ENCODE measurements at regions not wholly inside any gene's neighbourhood (a gene's known extent, or its start where the extent isn't known, plus 50 kb on each side); places are given as distances from the start of the nearest gene placed in this dataset.
"Not testable (repeated sequence)": the region's sequence is repeated elsewhere in the genome, so short reads cannot be mapped to it uniquely, and the experiment has no call there.

- Mint-ChIP-seq H3K27ac (no peak overlapping the region), H3K4me3 (no peak overlapping the region)
Observed at GRCh38 chr4:125262502-125262901, 52.3 kb upstream of the FAT4 start.

DNA sequence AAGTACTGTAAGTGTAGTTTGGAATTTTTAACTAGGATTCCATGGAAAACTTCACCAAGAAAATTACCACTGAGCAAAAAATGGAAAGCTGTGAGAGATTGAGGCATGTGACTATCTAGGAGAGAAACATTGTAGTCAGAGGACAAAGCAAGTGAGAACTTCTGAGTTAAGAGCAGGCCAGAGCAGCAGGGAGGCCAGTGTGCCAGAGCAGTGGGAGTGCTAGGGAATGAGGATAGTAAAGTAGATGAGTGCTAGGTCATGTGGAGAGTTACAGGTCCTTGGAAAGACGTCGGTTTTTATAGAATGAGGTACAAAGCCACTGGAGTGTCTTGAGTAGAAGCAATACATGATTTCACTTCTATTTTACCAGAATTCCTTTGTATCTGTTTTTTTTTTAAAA, 52.7 kb upstream of the FAT4 start:
- no peaks in the 10 kb centered on the region for H3K4me1 Mint-ChIP-seq
- no peak overlapping the region for H3K4me3 Mint-ChIP-seq
- DNase-seq (no peak), ATAC-seq (no peak)
- no peak overlapping the region for H3K27ac Mint-ChIP-seq
- H3K27me3 Mint-ChIP-seq = no peaks in the 10 kb centered on the region
- no peaks in the 10 kb centered on the region for H3K9me3 Mint-ChIP-seq

More at GRCh38 chr4:125262502-125262901, 52.3 kb upstream of the FAT4 start:
- no peaks in the 10 kb centered on the region for H3K4me1 Mint-ChIP-seq
- DNase-seq = no peak
- H3K27me3 Mint-ChIP-seq = no peaks in the 10 kb centered on the region
- no peak for ATAC-seq
- H3K9me3 Mint-ChIP-seq = no peaks in the 10 kb centered on the region

GRCh38 chr4:125254106-125254505, 60.6 kb upstream of the FAT4 start:
- Mint-ChIP-seq H3K27ac (no peak overlapping the region), H3K4me1 (no peaks in the 10 kb centered on the region), H3K9me3 (no peaks in the 10 kb centered on the region), H3K27me3 (no peaks in the 10 kb centered on the region), H3K4me3 (no peak overlapping the region)
- no peak for ATAC-seq
- DNase-seq = no peak

DNA sequence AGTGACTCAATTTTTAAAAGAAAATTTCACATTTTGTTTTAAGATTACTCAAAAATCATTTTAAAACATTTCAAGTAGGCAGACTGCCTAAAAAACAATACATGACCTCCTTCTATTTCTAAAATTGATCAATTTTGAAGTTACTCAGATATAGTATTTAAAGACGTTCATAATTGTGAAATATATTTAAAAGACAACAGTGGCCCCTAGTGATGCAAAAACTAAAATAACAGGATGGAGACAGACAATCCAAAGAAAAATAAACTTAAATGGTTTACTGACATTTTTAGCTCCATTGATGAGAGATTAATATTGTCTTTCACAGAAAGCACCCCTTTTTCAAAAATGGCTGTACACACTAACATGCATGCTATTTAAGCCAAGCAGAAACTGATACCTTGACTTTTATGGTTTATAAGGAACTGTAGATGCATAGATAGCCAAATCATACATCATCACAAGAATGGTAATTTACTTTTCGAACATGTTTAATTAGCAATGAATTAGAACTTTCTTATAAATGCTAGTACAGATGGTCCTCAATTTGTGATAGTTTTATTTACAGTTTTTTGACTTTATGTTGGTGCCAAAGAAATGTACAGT, 69.8 kb upstream of the FAT4 start:
- no peak for DNase-seq
- H3K4me3 Mint-ChIP-seq = no peak overlapping the region

DNA sequence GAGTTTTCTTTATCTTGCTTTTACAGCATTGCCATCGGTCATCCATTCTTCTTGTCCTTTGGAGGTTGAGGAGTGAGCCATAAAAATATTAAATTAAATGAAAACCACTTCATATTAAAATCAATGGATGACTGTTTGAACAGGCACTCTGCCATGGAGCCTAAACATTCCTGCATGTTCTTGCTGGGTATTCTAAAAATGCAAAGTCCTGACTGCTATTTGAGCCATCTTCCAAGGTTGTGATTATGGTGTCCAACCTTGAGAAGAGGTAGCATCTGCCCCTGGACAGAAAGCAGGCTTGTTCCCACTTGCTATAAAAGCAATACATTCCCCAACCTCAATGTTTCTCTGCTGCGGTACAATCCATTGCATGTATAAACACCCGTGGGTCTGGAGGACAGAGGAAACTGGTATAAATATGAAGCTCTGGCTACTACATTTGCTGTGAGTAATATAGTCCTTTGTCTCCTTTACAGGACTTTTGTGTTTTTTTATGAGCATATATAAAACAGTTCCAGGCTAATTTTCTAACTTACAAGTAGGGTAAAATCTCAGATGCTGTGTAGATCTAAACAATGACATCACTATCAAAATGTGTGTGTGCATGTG, 70.9 kb upstream of the FAT4 start:
- no peaks in the 10 kb centered on the region for H3K4me1 Mint-ChIP-seq
- H3K27ac Mint-ChIP-seq = no peak overlapping the region
- H3K4me3 Mint-ChIP-seq = no peak overlapping the region
- DNase-seq (no peak), ATAC-seq (no peak)
- no peaks in the 10 kb centered on the region for H3K27me3 Mint-ChIP-seq
- peaks cover 0 to 4% of the 10 kb centered on the region in 2 donors for H3K9me3 Mint-ChIP-seq

More for the DNA sequence above, 69.8 kb upstream of the FAT4 start:
- Mint-ChIP-seq H3K27me3 (no peaks in the 10 kb centered on the region), H3K9me3 (peaks cover 0 to under 1% of the 10 kb centered on the region in 2 donors), H3K27ac (no peak overlapping the region), H3K4me1 (no peaks in the 10 kb centered on the region)
- ATAC-seq = no peak

GRCh38 chr4:125235971-125236370, 78.8 kb upstream of the FAT4 start:
- Mint-ChIP-seq H3K4me1 (no peaks in the 10 kb centered on the region), H3K27me3 (no peaks in the 10 kb centered on the region), H3K4me3 (no peak overlapping the region), H3K9me3 (peaks cover 7 to 11% of the 10 kb centered on the region in 2 donors), H3K27ac (no peak overlapping the region)
- DNase-seq = no peak
- no peak for ATAC-seq

DNA sequence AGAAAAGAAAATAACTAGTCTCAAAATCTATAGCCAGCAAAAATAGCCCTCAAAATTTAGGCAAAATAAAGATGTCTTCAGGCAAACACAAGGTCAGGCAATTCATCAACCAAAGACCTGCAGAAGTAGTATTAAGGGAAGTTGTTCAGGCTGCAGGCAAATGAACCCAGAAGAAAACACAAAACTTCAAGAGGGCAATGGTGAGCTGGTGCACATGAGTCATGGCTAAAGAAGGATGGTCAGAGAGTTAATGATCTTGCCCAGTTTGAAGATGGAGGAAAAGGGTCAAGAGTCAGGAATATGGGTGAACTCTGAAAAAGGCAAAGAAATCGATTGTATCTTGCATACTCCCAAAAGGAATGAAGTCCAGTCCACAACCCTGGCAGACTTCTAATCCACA, 83.1 kb upstream of the FAT4 start:
- Mint-ChIP-seq H3K27me3 (no peaks in the 10 kb centered on the region), H3K27ac (no peak overlapping the region), H3K4me3 (no peak overlapping the region), H3K9me3 (peaks cover 3 to 11% of the 10 kb centered on the region in 2 donors), H3K4me1 (no peaks in the 10 kb centered on the region)
- DNase-seq (no peak), ATAC-seq (no peak)

DNA sequence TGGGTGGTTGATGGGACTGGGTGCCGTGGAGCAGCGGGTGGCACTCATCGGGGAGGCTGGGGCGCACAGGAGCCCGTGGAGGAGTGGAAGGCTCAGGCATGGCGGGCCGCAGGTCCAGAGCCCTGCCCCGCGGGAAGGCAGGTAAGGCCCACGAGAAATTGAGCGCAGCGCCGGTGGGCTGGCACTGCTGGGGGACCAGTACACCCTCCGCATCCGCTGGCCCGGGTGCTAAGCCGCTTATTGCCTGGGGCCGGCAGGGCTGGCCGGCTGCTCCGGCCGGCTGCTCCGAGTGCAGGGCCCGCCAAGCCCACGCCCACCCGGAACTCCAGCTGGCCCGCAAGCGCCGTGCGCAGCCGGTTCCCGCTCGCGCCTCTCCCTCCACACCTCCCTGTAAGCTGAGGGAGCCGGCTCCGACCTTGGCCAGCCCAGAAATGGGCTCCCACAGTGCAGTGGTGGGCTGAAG, 85.1 kb upstream of the FAT4 start:
- Mint-ChIP-seq H3K9me3 (peaks cover 3 to 11% of the 10 kb centered on the region in 2 donors), H3K27ac (no peak overlapping the region), H3K4me3 (no peak overlapping the region), H3K27me3 (no peaks in the 10 kb centered on the region), H3K4me1 (no peaks in the 10 kb centered on the region)
- ATAC-seq (no peak), DNase-seq (no peak)

GRCh38 chr4:125225806-125226205, 88.9 kb upstream of the FAT4 start:
- H3K27me3 Mint-ChIP-seq = no peaks in the 10 kb centered on the region
- no peaks in the 10 kb centered on the region for H3K4me1 Mint-ChIP-seq
- no peak overlapping the region for H3K27ac Mint-ChIP-seq
- no peak for DNase-seq
- no peaks in the 10 kb centered on the region for H3K9me3 Mint-ChIP-seq
- H3K4me3 Mint-ChIP-seq = no peak overlapping the region
- no peak for ATAC-seq

GRCh38 chr4:125200556-125200955, 114.2 kb upstream of the FAT4 start:
- H3K27me3 Mint-ChIP-seq = no peaks in the 10 kb centered on the region
- no peak overlapping the region for H3K4me3 Mint-ChIP-seq
- H3K9me3 Mint-ChIP-seq = no peaks in the 10 kb centered on the region
- no peaks in the 10 kb centered on the region for H3K4me1 Mint-ChIP-seq
- DNase-seq = no peak
- ATAC-seq = no peak
- no peak overlapping the region for H3K27ac Mint-ChIP-seq

GRCh38 chr4:125198916-125199315, 115.8 kb upstream of the FAT4 start:
- no peaks in the 10 kb centered on the region for H3K9me3 Mint-ChIP-seq
- ATAC-seq (no peak), DNase-seq (no peak)
- no peaks in the 10 kb centered on the region for H3K4me1 Mint-ChIP-seq
- no peak overlapping the region for H3K4me3 Mint-ChIP-seq
- H3K27ac Mint-ChIP-seq = no peak overlapping the region
- no peaks in the 10 kb centered on the region for H3K27me3 Mint-ChIP-seq

GRCh38 chr4:125191874-125192459, 122.8 kb upstream of the FAT4 start:
- not testable (repeated sequence) for H3K4me3 Mint-ChIP-seq, H3K9me3 Mint-ChIP-seq, ATAC-seq, DNase-seq, H3K27me3 Mint-ChIP-seq, H3K27ac Mint-ChIP-seq, H3K4me1 Mint-ChIP-seq

DNA sequence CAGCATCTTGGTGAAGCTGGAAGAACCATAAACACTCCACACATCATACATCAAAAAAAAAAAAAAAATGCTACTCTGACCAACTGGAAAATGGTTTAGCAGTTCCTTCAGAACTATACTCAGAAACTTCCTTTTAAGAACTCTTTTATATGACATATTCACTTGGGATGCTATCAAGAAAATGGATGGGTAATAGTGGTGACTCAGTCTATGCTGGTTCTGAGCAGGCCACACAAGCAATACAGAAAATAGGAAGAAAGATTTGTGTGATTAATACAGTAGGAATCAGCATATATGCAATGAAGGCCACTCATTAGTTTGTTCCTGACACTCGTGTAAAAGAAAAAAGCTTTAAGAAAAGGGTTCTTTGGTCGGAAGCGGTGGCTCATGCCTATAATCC, 123.5 kb upstream of the FAT4 start:
- no peak overlapping the region for H3K27ac Mint-ChIP-seq
- no peaks in the 10 kb centered on the region for H3K9me3 Mint-ChIP-seq
- no peak overlapping the region for H3K4me3 Mint-ChIP-seq
- H3K27me3 Mint-ChIP-seq = no peaks in the 10 kb centered on the region
- ATAC-seq = no peak
- DNase-seq = no peak
- no peaks in the 10 kb centered on the region for H3K4me1 Mint-ChIP-seq

- no peak for DNase-seq
- no peaks in the 10 kb centered on the region for H3K4me1 Mint-ChIP-seq
- no peaks in the 10 kb centered on the region for H3K9me3 Mint-ChIP-seq
- H3K27ac Mint-ChIP-seq = no peak overlapping the region
- H3K4me3 Mint-ChIP-seq = no peak overlapping the region
- no peak for ATAC-seq
- H3K27me3 Mint-ChIP-seq = no peaks in the 10 kb centered on the region
Observed at GRCh38 chr4:125187226-125188176, 127.3 kb upstream of the FAT4 start.

DNA sequence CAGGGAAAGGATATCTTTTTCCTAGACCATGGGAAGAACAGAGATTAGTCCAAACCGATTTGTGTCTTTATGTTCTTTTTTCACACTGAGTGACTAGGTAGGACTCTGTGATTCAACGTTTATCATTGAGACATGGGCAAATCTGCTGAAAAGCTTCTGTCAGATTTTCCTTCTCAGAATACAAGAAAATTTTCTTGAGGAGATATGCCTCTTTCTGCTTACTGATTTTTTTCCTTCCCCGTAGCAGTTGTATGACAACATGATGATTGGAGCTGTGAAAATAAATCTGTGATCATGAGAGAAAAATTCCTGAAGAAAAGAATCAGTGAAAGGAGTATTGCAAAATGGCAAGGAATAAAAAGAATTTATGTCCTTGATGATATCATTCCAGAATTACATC, 130.6 kb upstream of the FAT4 start:
- Mint-ChIP-seq H3K27ac (no peak overlapping the region), H3K9me3 (peaks cover 0 to 6% of the 10 kb centered on the region in 2 donors), H3K4me3 (no peak overlapping the region), H3K4me1 (no peaks in the 10 kb centered on the region), H3K27me3 (no peaks in the 10 kb centered on the region)
- DNase-seq = no peak
- no peak for ATAC-seq

GRCh38 chr4:125181804-125182203, 133.0 kb upstream of the FAT4 start:
- ATAC-seq (no peak), DNase-seq (no peak)
- Mint-ChIP-seq H3K27ac (no peak overlapping the region), H3K27me3 (no peaks in the 10 kb centered on the region), H3K4me1 (no peaks in the 10 kb centered on the region), H3K9me3 (peaks cover 0 to 6% of the 10 kb centered on the region in 2 donors), H3K4me3 (no peak overlapping the region)

Data from stimulated activated naive CD8-positive, alpha-beta T cell treated with anti-CD3 and anti-CD28 coated beads, Interleukin-15, amount 100 ng/mL, for 72 hours (primary cell).